GM18868 (cell line): ENCODE measurements at regions not wholly inside any gene's neighbourhood (a gene's known extent, or its start where the extent isn't known, plus 50 kb on each side); places are given as distances from the start of the nearest gene placed in this dataset.

Experiments
- ATAC-seq: cut with Tn5 transposase; IDR thresholded peaks from one replicate; pipeline ENCODE4 v1.9.1; 2021; ENCODE audit warnings: mild to moderate bottlenecking, moderate library complexity; ENCODE audit not compliant: unreplicated experiment

GRCh38 chr12:24111616-24112015 lies 162.1 kb upstream of the SOX5 start:
- ATAC-seq, result no peak

DNA sequence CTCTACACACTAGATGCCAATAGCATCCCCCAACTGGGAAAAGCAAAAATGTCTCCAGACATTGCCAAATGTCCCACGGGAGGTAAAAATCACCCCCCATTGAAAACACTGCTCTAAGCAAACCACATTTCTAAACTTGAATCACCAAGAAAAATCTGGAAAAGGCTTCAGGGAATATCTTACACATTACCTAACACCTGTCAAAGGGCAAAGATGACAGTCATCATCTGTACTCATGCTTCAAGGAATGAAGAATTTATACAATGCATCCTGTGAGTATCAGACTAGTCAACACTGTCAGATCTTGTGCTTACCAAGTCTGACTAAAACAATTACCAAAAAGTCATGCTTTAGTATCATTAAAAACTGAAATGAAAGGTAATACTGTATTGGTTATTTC lies 161.6 kb upstream of the SOX5 start:
- no peak for ATAC-seq

DNA sequence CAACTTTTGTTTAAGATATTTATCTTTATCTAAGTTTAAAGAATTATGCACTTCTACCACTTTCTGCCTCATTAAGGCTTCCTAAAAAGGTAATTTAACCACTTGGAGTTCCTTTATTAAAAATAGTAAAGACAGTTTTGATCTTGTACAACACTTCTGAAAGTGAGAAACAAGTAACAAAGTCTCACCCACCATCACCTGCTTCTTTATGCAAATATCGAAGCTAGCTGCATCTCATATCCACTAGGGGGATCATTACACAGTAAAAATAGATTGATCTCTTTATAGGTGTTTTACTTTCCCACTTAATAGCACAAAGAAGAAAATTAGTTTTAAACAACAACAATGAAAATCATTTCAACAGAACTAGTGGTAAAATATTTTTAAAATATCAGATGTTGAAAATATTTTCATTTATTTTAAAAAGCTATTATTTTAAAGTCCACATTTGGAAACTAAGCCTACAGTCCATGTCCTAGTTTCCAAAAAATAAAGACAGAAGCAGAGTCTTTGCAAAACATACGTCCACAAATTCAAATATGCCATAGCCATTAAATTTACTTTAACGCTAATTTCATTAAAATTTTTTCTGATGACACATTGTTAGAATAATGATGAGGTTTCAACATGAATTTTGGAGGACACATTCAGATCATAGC lies 160.0 kb upstream of the SOX5 start:
- ATAC-seq, result peak; percentile 95

DNA sequence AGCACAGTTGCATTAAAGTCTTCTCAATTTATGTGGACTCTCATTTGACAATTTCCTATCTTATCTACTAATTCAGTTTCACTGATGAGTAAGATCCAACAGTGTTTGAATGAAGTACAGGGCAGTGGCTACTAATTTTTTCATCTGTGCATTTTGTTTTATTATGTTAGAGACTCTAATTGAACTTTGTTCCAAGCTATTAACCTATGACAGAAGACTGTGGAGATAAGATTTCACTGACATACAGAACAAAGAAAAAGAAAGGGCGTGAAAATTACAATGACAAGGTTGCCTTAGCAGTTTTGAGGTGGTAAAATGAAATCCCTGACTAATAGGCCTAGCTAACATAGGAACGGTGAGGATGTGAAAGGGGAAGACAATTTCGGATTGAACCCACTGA lies 153.2 kb upstream of the SOX5 start:
- no peak for ATAC-seq

- no peak for ATAC-seq
Observed at GRCh38 chr12:24099576-24099975, 150.1 kb upstream of the SOX5 start.

DNA sequence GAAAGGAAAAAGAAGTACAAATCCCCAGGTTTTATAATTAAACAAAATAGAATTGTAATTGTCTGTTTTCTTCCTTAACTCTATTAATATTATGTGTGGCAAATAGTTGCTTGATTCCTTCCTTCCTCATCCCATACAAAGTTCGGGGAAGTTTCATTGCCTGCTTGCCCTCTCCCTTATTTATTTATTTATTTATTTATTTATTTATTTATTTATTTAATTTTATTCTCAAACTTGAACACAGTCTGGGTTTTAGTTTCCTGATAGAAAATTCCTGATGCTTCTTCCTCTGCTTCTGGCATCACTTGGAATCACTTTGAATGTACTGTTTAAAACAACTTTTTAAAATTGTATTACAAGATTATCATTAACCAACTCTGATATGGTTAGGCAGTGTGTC lies 145.8 kb upstream of the SOX5 start:
- no peak for ATAC-seq

DNA sequence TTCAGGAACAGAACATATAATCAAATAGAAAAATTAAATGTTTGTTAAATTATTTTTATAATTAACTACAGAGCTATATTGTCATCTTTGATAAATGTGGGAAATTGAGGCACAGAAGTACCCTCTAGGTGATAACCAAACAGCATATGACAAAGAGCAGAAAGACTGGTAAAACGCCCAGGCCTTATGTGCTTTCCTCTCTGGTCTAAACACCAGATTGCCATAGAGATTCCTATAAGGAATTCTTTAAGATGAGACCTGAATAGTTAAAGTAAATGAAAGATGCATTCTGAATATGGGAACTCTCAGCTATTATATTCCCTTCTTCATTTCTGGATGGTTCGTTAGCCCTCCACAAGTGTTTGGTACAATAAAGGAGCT lies 140.0 kb upstream of the SOX5 start:
- no peak for ATAC-seq

DNA sequence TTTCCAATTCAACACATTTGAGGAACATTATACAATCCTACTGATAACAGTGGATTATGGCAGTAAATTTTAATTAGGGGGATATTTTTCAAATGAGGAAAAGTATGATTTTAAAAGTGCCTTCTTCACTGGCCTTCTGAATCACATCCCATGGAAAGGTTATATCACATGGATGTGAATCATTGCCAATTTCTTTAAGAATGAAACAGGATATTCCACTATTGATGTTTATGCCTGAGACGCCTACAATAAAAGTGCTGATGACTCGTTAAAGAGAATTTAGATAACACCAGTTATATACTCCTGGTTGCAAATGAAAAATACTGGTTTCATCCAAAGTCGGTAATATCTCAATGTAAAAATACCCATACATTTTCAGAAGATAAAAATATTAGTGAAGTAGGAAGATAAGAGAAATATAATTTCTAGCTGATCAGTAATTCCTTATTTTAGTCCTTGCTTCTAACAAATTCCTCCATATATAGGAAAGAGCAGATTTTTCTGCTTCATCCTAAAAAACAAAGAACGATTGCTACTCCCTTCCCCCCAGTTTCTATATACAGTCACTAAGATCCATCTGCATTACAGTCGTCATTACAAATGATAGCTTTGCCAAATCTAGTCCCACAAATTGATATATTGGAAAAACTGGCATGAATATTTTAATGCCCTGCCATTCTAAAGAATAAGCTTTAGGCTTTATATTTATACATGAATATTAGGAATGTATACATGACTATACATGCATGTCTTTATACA lies 139.5 kb upstream of the SOX5 start:
- ATAC-seq, result no peak

DNA sequence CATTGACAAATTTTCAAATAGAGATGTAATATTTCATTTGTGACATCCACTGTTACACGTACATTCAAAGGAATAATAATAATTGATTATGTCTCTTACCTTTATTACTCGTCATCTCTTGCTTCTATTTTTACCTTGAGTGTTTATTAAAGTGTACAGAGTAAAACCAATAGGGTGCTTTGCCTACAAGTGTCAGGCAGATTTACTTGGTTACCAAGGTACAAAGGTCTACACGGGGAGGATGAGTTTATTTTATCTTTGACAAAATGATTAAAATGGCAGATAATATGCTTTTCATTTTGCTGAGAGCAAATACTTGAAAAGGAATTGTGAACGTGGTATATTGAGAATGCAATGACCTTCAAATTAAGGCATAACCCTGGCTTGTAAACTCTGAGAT lies 137.8 kb upstream of the SOX5 start:
- ATAC-seq, result no peak

DNA sequence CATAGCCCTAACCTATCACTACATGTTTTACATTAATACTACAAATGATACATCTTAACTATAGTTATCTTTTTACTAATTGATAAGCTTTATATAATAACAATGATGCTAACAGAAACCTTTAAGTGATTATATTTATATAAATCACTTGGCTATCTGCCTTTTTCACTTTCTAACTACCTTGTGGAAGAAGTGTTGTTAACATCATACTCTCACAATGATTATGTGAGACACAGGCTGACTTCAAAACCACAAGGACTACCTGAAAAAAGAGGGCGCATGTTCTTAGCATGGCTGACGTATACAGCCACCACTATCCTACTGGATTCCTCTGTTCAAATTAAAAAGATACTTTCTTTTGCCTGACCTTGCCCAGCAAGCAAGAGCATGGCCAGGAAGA lies 135.3 kb upstream of the SOX5 start:
- no peak for ATAC-seq

DNA sequence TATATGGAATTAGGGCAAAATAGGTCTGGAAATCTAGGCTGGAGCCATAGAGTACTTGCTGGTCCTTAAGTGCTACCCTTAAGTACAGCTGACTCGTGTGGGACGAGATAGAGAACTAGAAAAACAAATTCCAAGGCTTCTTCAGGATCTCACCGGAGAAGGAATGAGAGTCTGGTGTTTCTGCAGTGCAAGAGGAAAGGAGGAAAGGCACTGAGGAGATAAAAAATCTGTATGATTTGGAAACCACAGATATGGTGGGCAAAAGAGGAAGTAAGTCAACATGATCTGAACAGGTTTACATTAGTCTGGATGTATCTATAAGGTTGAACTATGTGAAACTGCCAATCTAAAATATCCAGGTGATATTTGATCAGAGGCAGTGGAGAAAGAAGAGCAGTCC lies 134.4 kb upstream of the SOX5 start:
- ATAC-seq, result no peak

DNA sequence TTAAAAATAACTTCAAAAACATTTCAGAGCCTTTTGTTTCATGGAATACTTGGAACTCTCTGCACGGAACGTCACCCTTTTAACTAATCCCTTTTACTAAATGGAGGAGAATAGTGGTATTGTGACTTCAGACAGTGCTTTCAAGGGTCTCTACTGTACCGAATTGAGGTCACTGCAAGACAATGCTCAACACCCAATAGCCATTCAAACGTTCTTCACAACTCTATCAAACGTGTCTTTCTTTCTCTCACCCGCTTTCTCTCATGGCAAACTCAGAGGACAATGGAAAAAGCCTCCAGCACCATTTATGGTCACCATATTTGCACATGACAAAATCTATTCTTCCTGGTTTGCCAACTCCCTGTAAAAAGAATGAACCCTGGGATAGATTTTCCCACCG lies 132.1 kb upstream of the SOX5 start:
- no peak for ATAC-seq

GRCh38 chr12:24081092-24081529 lies 131.6 kb upstream of the SOX5 start:
- no peak for ATAC-seq

DNA sequence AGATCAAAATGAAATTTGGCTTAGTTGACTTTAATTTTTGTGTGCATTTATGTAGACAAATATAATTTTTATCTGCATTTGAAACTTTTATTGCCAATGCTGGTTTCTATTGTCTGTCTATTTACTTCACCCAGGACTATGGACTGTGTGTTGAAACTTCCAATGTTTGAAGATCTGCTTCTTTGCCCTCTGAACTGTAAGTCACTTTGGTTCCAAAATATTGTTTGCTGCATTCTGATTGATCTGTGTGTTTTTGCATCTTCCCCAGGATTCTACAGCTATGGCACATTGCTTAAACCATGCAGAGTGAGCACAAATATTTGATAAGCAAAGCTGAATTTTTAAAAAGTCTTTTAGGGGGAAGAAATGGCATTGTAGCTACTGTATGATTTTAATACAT lies 131.0 kb upstream of the SOX5 start:
- ATAC-seq, result no peak

DNA sequence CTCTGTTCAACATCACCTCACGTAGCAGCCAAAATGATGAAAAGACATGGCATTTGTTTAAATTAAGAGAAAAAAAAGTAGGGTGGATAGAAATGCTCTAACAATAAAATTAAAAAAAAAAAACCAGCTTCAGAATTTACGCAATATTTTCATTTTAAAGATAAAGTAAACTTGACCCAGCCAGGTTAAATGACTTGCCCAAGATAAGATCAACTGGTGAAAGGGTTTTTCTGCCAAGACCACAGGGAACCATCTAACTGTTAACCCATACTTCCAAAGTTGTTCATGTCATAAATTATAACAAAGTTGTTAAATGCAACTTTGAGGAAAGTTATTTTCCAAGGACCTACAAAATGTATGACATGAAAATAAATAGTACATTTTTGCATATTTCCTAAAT lies 129.6 kb upstream of the SOX5 start:
- ATAC-seq, result no peak

DNA sequence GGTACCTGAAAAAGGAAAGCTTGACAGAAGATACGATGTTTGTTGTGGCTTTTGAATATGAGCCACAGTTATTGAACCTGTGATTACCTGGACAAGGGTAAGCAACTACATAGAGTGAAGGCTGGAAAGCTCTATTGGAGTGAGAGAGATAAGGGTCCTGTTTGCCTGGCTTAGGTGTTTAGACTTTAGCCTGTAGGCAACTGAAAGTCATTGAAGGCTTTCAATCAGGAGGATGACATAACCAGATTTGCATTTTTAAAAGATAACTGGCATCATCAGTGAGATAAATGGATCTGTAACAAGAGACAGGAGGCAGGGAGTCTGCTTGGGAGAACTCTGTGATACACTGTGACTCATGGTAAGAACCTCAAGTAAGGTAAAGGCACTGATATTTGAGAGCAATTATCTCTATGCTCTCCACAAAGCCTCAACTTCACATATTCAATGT lies 128.9 kb upstream of the SOX5 start:
- ATAC-seq, result no peak

- ATAC-seq, result no peak
Observed at GRCh38 chr12:24077161-24077560, 127.7 kb upstream of the SOX5 start.

DNA sequence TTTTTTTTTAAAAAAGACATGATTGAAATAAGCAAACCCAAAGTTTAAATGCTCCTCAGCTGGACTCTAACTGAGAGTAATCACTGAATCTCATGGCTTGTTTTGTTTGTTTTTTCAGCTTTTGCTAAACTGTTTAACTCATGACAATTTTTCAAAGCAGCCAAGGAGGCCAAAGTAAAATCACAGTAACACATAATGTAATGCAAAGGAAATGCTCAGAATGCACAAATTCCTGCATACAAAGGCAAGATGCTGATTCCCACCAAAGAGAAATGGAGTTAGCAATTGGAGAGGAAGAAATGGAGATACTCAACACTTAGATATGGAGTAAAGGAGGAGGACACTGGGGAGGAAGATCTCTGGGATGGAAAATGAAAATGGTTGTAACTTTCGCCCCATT lies 126.2 kb upstream of the SOX5 start:
- no peak for ATAC-seq

GRCh38 chr12:24073170-24073810 lies 123.8 kb upstream of the SOX5 start:
- ATAC-seq, result no peak

GRCh38 chr12:24072302-24072701 lies 122.8 kb upstream of the SOX5 start:
- no peak for ATAC-seq

DNA sequence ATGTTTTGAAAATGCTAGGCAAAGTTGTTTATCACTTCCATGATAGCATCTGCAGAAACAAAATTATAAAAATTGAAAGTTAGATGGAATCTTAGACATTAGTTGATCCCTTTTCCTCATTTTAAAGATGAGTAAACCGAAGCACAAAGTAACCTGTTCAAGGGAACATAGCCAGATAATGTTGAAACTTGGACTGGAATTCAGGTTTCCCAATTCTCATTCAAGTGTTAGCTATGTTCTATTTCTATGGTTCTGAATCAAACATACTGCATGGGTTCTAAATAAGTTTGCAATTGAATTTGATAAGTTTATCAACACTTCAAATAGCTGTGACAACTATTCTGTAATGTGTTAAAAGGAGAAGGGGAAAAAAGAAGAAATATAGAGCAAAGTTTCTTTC lies 122.4 kb upstream of the SOX5 start:
- ATAC-seq, result no peak
